NB4 (cell line): ENCODE measurements at regions not wholly inside any gene's neighbourhood (a gene's known extent, or its start where the extent isn't known, plus 50 kb on each side); places are given as distances from the start of the nearest gene placed in this dataset.

Experiments
- MYC ChIP-seq: IDR thresholded peaks from 2 replicates; pipeline ENCODE4 v1.6.1; 2011; ENCODE audit warnings: low read depth, low read length
- POLR2A ChIP-seq: IDR thresholded peaks from 2 replicates; pipeline ENCODE4 v1.6.1; 2011; ENCODE audit warnings: mild to moderate bottlenecking; ENCODE audit not compliant: insufficient read length; ENCODE audit errors: extremely low read depth
- TF ChIP-seq, protein P1 (sequence below): IDR thresholded peaks from one replicate; pipeline ENCODE4 v1.5.1; 2012; ENCODE audit warnings: low read depth, low read length

DNA sequence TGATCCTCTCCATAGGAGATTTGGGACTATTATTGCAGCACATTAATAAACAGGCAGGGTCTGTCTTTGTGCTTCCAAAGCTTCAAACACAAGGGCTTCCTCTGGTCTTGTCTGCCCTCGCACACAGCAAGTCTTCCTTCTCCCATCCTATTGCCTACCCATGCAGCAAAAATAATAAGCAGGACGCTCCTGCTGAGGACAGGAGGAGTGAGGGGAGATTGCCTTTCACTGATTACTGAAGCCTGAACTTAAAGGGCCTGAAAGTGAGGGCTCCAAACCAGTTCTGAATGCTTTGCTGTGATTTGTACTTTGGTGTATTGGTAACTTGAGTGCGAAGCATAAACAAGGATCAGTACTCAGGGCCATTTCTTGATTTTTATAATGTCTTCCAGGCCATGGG, 197.6 kb upstream of the XYLT1 start:
- TF ChIP-seq, protein P1, sequence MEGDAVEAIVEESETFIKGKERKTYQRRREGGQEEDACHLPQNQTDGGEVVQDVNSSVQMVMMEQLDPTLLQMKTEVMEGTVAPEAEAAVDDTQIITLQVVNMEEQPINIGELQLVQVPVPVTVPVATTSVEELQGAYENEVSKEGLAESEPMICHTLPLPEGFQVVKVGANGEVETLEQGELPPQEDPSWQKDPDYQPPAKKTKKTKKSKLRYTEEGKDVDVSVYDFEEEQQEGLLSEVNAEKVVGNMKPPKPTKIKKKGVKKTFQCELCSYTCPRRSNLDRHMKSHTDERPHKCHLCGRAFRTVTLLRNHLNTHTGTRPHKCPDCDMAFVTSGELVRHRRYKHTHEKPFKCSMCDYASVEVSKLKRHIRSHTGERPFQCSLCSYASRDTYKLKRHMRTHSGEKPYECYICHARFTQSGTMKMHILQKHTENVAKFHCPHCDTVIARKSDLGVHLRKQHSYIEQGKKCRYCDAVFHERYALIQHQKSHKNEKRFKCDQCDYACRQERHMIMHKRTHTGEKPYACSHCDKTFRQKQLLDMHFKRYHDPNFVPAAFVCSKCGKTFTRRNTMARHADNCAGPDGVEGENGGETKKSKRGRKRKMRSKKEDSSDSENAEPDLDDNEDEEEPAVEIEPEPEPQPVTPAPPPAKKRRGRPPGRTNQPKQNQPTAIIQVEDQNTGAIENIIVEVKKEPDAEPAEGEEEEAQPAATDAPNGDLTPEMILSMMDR = no peak
- TF ChIP-seq POLR2A = no peak
- no peak for TF ChIP-seq MYC
